Omental fat pad (tissue), 3 donors: ENCODE measurements at regions not wholly inside any gene's neighbourhood (a gene's known extent, or its start where the extent isn't known, plus 50 kb on each side); places are given as distances from the start of the nearest gene placed in this dataset.
A peak's percentile ranks its signal among the peaks of the same experiment; 100 is the strongest.

Source experiments
- ATAC-seq: fragments of 150-250 bp; one replicate; pipeline ENCODE4 v1.9.1; 2016; ENCODE audit warnings: mild to moderate bottlenecking, moderate library complexity; ENCODE audit not compliant: low FRiP score
- DNase-seq: peaks from one replicate; pipeline ENCODE4 v3.0.0-alpha.2; 2019; ENCODE audit warnings: low spot score
- TF ChIP-seq, protein P1 (sequence below), 3 donors: fragments of 450-650 bp; IDR thresholded peaks; one replicate each; pipeline ENCODE4 v1.5.1; 2016 to 2017; ENCODE audit warnings: antibody characterized with exemption in 3 of 3, mild to moderate bottlenecking in 3 of 3, moderate library complexity in 2 of 3

DNA sequence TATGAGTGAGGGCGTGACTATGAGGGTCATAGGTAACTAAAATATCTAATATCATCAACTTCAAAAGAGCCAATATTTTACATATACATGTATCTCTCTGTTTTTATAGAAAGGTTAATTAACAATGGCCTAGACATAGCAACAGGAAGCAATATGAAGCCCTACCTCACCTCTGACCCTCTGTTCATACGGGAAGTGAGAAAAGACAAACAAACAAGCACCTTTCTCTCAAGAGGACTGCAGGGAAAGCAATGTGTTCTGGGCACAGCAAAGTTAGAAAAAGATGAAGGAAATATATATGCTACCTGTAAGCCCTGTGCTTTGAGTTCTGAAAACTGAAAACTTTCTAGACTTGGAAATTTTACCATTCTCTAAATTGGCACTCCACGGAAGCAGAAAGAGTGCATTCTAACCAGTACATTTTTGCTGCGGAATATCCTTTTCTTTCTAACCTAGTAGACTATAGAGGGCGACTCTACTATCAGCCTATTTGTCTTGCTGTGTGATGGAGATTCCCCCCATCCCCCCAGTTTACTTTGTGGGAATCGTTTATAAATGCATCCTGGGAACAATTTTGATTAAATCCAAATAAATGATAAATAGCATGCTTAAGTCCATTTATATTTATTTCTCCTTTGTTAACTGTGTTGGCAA, 830.4 kb upstream of the FAT3 start:
- no peak for ATAC-seq
- DNase-seq, result no peak
- TF ChIP-seq, protein P1, sequence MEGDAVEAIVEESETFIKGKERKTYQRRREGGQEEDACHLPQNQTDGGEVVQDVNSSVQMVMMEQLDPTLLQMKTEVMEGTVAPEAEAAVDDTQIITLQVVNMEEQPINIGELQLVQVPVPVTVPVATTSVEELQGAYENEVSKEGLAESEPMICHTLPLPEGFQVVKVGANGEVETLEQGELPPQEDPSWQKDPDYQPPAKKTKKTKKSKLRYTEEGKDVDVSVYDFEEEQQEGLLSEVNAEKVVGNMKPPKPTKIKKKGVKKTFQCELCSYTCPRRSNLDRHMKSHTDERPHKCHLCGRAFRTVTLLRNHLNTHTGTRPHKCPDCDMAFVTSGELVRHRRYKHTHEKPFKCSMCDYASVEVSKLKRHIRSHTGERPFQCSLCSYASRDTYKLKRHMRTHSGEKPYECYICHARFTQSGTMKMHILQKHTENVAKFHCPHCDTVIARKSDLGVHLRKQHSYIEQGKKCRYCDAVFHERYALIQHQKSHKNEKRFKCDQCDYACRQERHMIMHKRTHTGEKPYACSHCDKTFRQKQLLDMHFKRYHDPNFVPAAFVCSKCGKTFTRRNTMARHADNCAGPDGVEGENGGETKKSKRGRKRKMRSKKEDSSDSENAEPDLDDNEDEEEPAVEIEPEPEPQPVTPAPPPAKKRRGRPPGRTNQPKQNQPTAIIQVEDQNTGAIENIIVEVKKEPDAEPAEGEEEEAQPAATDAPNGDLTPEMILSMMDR (IDR thresholded peaks at IDR 0.05), result no peak

DNA sequence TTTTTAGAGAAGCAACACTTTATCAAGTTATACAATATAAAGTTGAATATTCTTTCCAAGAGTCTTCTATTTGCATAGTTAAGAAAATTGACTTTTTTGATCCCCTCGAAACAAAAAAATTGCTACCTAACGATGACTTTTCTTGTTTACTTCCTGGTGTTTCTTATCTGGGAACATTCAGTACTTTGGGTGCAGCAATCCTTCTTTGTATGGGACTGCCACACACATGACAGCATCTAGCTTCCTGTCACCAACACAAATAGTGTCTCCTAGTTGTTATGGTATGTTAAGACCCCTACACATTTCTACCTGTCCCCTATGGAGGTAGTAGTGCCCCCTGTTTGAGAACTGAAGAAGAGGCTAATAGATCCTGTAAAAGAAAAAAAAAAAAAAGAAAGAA, 841.7 kb upstream of the FAT3 start:
- no peak for DNase-seq
- ATAC-seq, result no peak
- TF ChIP-seq, protein P1 (IDR thresholded peaks at IDR 0.05), result no peak

DNA sequence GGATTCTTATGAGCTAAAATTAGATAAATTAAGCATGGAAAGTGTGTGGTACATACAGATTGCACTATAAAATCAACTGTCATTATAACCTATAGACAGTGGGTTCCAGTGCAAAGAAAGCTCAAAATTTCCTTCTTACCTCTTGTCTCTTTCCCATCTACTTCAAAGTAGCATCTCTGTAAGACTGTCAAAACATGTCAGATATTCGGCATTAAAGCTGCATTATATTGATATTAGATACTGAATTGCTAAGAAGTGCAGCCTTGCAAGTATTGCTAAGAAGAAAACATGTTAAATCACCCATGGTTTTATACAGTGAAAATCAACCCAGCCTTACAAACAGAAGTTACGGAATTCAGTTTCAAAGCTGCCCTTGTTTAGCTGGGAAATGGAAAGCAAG, 849.8 kb upstream of the FAT3 start:
- no peak for ATAC-seq
- TF ChIP-seq, protein P1 (IDR thresholded peaks at IDR 0.05), result no peak
- no peak for DNase-seq

DNA sequence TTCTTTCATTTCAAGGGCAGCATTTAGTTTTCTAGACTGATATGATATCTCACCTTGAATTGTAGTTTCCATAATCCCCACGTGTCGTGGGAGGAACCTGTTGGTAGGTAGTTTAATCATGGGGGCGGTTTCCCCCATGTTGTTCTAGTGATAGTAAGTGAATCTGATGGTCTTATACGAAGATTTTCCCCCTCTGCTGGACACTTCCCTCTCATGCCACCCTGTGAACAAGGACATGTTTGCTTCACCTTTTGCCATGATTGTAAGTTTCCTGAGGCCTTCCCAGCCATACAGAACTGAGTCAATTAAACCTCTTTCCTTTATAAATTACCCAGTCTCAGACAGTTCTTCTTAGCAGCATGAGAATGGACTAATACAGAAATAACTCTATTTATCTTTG, 851.1 kb upstream of the FAT3 start:
- ATAC-seq (no peak), DNase-seq (no peak)
- TF ChIP-seq, protein P1 (IDR thresholded peaks at IDR 0.05), result no peak

DNA sequence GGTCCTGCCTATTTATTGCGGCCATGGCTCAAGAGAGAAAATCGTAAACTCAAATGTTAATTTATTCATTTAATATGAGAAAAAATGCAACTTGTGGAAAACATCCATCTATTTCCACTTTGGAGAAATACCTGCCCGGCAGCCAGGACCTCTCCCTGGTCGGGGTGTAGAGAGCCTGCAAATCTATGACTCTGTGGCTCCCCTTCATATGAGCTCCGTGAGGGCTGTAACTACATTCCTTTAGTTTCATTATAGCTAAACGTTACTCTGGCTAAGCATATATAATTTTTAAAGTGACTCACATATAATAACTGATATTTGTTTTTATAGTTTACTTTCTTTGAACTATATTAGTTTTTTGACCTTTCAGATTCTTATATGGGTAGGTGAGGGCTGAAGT, 857.8 kb upstream of the FAT3 start:
- DNase-seq, result no peak
- TF ChIP-seq, protein P1 (IDR thresholded peaks at IDR 0.05), result no peak
- no peak for ATAC-seq

DNA sequence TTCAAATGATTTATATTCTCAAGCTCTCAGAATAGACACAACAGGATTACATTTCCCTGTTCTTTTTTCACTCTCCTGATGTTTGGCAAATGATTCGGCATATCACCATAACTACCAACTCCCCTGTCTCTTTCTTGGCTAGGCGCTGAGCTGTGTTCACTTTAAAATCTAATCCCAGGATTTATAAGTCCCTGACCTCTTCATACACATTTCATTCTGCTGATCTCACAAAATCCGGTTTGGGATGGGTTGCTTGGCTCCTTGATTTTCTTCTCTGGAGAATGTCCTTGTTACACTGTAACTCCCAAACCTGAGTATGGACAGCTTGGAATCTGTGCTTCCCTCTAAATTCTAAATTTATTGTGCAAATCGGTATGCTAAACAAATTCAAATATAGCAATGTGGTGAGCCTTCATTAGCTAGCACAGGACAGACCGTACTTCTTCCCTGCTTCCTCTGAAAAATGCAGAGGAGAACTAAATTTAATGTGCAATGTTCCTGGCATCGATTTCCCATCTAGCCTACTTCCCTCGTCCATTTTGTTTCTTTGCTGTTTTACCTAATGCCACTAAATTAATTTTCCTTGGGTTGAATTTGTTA, 858.5 kb upstream of the FAT3 start:
- TF ChIP-seq, protein P1 (IDR thresholded peaks at IDR 0.05), result no peak
- DNase-seq, result no peak
- ATAC-seq, result no peak

DNA sequence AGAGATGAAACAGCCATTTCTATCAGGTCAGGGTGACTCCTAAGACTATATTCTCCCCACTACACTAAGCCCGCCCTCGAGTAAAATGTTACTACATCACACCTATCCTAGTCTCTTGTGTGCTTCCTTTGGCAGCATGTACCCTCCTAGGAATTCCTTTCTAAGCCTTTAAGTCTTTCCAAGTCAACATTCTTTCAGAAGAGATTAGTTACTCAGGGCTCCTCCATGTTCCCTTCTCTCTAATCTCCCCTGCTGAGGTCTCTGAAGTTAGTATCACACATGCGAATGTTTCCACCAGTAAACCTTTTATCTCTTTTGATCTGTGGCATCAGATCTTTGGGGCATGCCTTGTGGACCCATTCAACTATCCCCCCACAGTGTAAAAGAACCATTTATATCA, 873.7 kb upstream of the FAT3 start:
- ATAC-seq, result peak; percentile 64
- TF ChIP-seq, protein P1 (IDR thresholded peaks at IDR 0.05), result no peak
- DNase-seq, result no peak
